HG02943 (cell line): ENCODE measurements at regions not wholly inside any gene's neighbourhood (a gene's known extent, or its start where the extent isn't known, plus 50 kb on each side); places are given as distances from the start of the nearest gene placed in this dataset.
"Not testable (repeated sequence)": the region's sequence is repeated elsewhere in the genome, so short reads cannot be mapped to it uniquely, and the experiment has no call there.

Experiments used
- ATAC-seq: cut with Tn5 transposase; IDR thresholded peaks from one replicate; pipeline ENCODE4 v1.9.1; 2021; ENCODE audit warnings: mild to moderate bottlenecking, low read depth, moderate library complexity; ENCODE audit not compliant: unreplicated experiment

GRCh38 chr22:23397613-23398567 lies 182.2 kb downstream of the IGLL1 start:
- no peak for ATAC-seq

GRCh38 chr22:23397008-23397612 lies 183.0 kb downstream of the IGLL1 start:
- ATAC-seq, result no peak

- no peak for ATAC-seq
These were observed 183.6 kb downstream of the IGLL1 start for GRCh38 chr22:23396362-23397007.

GRCh38 chr22:23395530-23396361 lies 184.3 kb downstream of the IGLL1 start:
- ATAC-seq, result no peak

- ATAC-seq, result no peak
These were observed 185.4 kb downstream of the IGLL1 start for GRCh38 chr22:23394525-23395326.

GRCh38 chr22:23393721-23394320 lies 186.3 kb downstream of the IGLL1 start:
- ATAC-seq, result no peak

- ATAC-seq, result not testable (repeated sequence)
These were observed 186.9 kb downstream of the IGLL1 start for GRCh38 chr22:23393199-23393598.

- ATAC-seq, result no peak
These were observed 187.5 kb downstream of the IGLL1 start for GRCh38 chr22:23392420-23393121.

- no peak for ATAC-seq
These were observed 189.1 kb downstream of the IGLL1 start for GRCh38 chr22:23391022-23391421.

- no peak for ATAC-seq
These were observed 190.6 kb downstream of the IGLL1 start for GRCh38 chr22:23389271-23390071.

GRCh38 chr22:23388517-23388890 lies 191.6 kb downstream of the IGLL1 start:
- ATAC-seq, result no peak

GRCh38 chr22:23387827-23388516 lies 192.1 kb downstream of the IGLL1 start:
- ATAC-seq, result no peak

- no peak for ATAC-seq
These were observed 193.1 kb downstream of the IGLL1 start for GRCh38 chr22:23386822-23387580.

- ATAC-seq, result no peak
These were observed 194.1 kb downstream of the IGLL1 start for GRCh38 chr22:23385678-23386631.

GRCh38 chr22:23384923-23385677 lies 195.0 kb downstream of the IGLL1 start:
- ATAC-seq, result no peak
